Heart left ventricle (tissue), 16 donors: ENCODE measurements at regions not wholly inside any gene's neighbourhood (a gene's known extent, or its start where the extent isn't known, plus 50 kb on each side); places are given as distances from the start of the nearest gene placed in this dataset.
"Not testable (repeated sequence)": the region's sequence is repeated elsewhere in the genome, so short reads cannot be mapped to it uniquely, and the experiment has no call there.

Experiments
- ATAC-seq, 4 donors: fragments of 200-7000 bp; cut with Tn5 transposase; one replicate each; pipeline ENCODE4 v1.9.1; 2020 to 2022; ENCODE audit warnings: moderate library complexity in 4 of 4, mild to moderate bottlenecking in 3 of 4, moderate number of reproducible peaks in 1 of 4
- DNase-seq, 5 donors: peaks; one replicate each; pipeline ENCODE4 v3.0.0-alpha.2; 2020
- H3K27ac ChIP-seq, 12 donors: fragments of 200-600 bp; sonication (generic) in 4 of 12; one replicate each; pipeline versions ENCODE4 v1.5.0 to v1.8.0; 2016 to 2022; ENCODE audit warnings: mild to moderate bottlenecking in 2 of 12
- H3K27me3 ChIP-seq, 9 donors: fragments of 200-600 bp; sonication (generic) in 2 of 9; one replicate each; pipeline versions ENCODE4 v1.5.1 to v1.8.0; 2016 to 2022; ENCODE audit warnings: mild to moderate bottlenecking in 3 of 9
- H3K36me3 ChIP-seq, 9 donors: fragments of 200-600 bp; sonication (generic) in 2 of 9; one replicate each; pipeline versions ENCODE4 v1.5.0 to v1.8.0; 2018 to 2022; ENCODE audit warnings: mild to moderate bottlenecking in 2 of 9
- H3K4me1 ChIP-seq, 12 donors: fragments of 200-600 bp; sonication (generic) in 4 of 12; one replicate each; pipeline versions ENCODE4 v1.5.0 to v1.8.0; 2016 to 2022; ENCODE audit warnings: mild to moderate bottlenecking in 3 of 12
- H3K4me3 ChIP-seq, 12 donors: fragments of 200-600 bp; sonication (generic) in 4 of 12; one replicate each; pipeline versions ENCODE4 v1.5.0 to v1.8.0; 2017 to 2022; ENCODE audit warnings: mild to moderate bottlenecking in 9 of 12, moderate library complexity in 4 of 12
- H3K9me3 ChIP-seq, 12 donors: fragments of 200-600 bp; sonication (generic) in 4 of 12; one replicate each; pipeline versions ENCODE4 v1.5.0 to v1.8.0; 2016 to 2022; ENCODE audit warnings: mild to moderate bottlenecking in 1 of 12
- WGBS, 4 donors: extraction: QIAGEN DNeasy Blood & Tissue Kit in 2 of 4; methylation state at CpG; one replicate each; pipeline versions ENCODE4 v1.1.5 to v1.1.7; 2013 to 2018; 5-methylcytosine and 5-hydroxymethylcytosine counted together
- intact Hi-C, 10 donors: fragments of 100-400 bp; cut with DNase I; formaldehyde crosslinking; loops; one replicate each; pipeline versions ENCODE4 v1.11.1 to v1.14.2; 2022
- donor health status: ischemic (EF 13 %, LVEDD 7.1; RV severe dilation, severe dysfunction).
- donor health status: healthy with polysubstance abuse.
- donor health status: DM: no; HTN: yes; CAD: no.
- donor health status: DM: no; HTN: no; CAD: no.
- donor health status: ischemic (EF 25% LVEDD 6.9; RV normal size, moderate dysfunction).
- donor health status: ischemic (EF 25% LVEDD 5.7; RV mildly dilated, moderate dysfunction).
- donor health status: healthy.
- donor health status: DM: yes; HTN: yes; CAD: no.
- donor health status: ischemic (EF 35%, LVEDD 5.7; RV mildly dilated, moderate dysfunction).
- donor health status: nonischemic (EF 11% LVEDD 7.7; RV severe dilation, severe dysfunction).
- donor health status: DM: yes; HTN: yes; CAD: no.
- donor health status: PGD.
- donor health status: ischemic (EF 29% LVEDD 5.4; RV normal size, mild dysfunction).
- donor health status: nonischemic (EF 23%, LVEDD 6.1; RV moderate dilation, normal function).

DNA sequence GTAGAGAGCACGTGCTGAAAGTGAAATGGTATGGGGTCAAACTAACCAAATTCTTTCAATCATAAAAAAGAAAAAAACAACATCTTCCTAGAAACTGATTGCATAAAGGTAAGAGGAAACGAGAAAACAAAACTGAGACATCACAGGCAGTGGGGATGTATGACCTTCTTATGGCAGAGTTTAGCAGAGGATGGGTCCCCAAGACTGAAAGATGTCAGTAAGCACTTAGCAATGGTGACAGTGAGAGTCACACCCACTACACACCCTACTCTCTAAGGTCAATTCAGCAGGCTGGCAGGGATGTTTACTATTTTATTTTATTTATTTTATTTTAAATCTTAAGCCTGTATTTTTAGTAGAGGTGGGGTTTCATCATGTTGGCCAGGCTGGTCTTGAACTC lies 1672.3 kb downstream of the SPATA31A7 start:
- WGBS, 4 donors: 84 to 90% (median 87%) methylated on average over 2 of the region's 2 CpGs
- DNase-seq, H3K36me3 ChIP-seq, H3K27ac ChIP-seq, H3K9me3 ChIP-seq, H3K4me3 ChIP-seq, intact Hi-C loops: not testable (repeated sequence)
- Histone ChIP-seq H3K4me1 (peaks cover 0 to 21% (median 10%) of the 10 kb centered on the region in 12 donors), H3K27me3 (peaks cover 0 to 19% (median 0%) of the 10 kb centered on the region in 9 donors)
- ATAC-seq: peak in 1 of 4 donors; percentile 23

DNA sequence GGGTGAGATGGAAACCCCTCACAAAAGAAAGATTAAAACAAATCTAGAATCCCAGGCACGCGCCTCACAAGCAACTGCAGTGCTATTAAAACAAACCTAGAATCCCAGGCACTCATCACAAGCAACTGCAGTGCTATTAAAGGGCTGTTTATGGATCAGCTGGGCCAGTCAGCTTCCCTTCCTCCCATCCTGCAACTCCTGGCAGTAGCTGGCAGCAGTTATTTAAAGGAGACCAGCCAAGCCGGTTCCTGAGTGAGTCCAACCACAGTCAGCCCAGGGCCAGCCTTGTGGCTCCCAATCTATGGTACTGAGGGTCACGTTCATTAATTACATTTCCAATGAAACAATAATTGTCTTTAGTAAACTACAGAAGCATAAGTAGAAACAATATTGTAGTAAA lies 1673.5 kb downstream of the SPATA31A7 start:
- intact Hi-C loops, H3K4me3 ChIP-seq, H3K36me3 ChIP-seq, H3K9me3 ChIP-seq: not testable (repeated sequence)
- H3K4me1 ChIP-seq: peaks cover 0 to 21% (median 10%) of the 10 kb centered on the region in 12 donors
- ATAC-seq: peak in 2 of 4 donors; percentile 11 to 21
- DNase-seq: peak in 3 of 5 donors; percentile 48 to 68 (median 64)
- 9 to 20% (median 14%) methylated on average over 4 of the region's 4 CpGs for WGBS, 4 donors
- peaks cover 0 to 16% (median 0%) of the 10 kb centered on the region in 9 donors for H3K27me3 ChIP-seq
- H3K27ac ChIP-seq: peak overlapping the region in 3 of 12 donors; percentile 8 to 30 (median 22)

DNA sequence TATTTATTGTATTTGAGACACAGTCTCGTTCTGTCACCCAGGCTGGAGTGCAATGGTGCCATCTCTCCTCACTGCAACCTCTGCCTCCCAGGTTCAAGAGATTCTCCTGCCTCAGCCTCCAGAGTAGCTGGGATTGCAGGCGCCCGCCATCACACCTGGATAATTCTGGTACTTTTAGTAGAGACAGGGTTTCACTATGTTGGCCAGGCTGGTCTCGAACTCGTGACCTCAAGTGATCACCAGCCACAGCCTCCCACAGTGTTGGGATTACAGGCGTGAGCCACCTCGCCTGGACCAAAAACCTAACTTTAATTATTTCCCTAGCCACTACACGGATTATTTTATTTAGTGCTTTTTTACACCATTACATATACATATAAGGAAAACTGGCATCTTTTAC lies 1674.0 kb downstream of the SPATA31A7 start:
- Histone ChIP-seq H3K4me3 (peak overlapping the region in 4 of 12 donors; percentile 12 to 43 (median 27)), H3K27me3 (peaks cover 0 to 16% (median 0%) of the 10 kb centered on the region in 9 donors), H3K4me1 (peaks cover 0 to 21% (median 10%) of the 10 kb centered on the region in 12 donors), H3K27ac (peak overlapping the region in 1 of 12 donors; percentile 8)
- DNase-seq, ATAC-seq, intact Hi-C loops, H3K36me3 ChIP-seq, H3K9me3 ChIP-seq: not testable (repeated sequence)
- 73 to 77% (median 74%) methylated on average over 8 of the region's 8 CpGs for WGBS, 4 donors

DNA sequence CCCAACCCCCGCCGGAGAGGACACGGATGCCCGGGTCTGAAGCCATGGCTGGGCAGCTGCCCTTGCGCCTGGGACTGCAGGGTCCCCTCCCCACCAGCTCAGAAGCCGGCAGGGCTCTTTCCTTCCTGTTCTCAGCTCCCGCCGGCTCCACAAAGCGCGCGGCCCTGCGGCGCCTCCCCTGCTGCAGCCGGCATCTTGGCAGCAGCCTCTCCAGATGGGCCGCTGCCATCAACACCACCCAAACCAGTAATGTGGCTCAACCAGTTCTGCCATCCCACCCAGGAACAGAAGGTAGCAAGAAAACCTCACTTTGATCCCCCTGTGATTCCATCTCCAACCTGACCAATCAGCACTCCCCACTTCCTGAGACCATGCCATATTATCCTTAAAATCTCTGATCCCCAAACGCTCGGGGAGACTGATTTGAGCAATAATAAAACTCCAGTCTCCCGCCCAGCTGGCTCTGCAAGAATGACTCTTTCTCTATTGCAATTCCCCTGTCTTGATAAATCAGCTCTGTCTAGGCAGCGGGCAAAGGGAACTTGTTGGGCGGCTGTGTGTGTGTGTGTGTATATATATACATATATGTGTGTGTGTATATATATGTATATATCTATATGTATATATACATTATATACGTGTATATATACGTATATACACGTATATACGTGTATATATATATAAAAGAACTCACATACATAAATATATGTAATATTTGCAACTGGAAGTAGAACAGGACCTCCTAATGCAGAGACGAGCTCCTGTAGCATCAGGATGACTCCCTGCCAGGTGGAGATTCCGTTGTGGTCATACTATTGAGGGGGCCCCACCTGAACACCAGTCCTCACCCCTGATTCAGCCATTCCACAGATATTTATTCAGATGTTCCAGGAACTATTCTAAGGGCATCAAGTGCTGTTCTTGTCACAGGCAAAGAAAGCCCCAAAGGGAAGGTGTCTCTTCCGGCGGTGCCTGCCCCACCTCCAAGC lies 1674.9 kb downstream of the SPATA31A7 start:
- ATAC-seq (peak; percentile 73 to 85 (median 83)), DNase-seq (peak; percentile 61 to 86 (median 71))
- H3K36me3 ChIP-seq, H3K9me3 ChIP-seq, intact Hi-C loops: not testable (repeated sequence)
- Histone ChIP-seq H3K4me1 (peaks cover 0 to 21% (median 10%) of the 10 kb centered on the region in 12 donors), H3K27ac (peak overlapping the region in 3 of 12 donors; percentile 17 to 45 (median 18)), H3K27me3 (peaks cover 0 to 16% (median 0%) of the 10 kb centered on the region in 9 donors), H3K4me3 (peak overlapping the region in 9 of 12 donors; percentile 12 to 44 (median 36))
- WGBS, 4 donors: 21 to 24% (median 22%) methylated on average over 28 of the region's 28 CpGs

DNA sequence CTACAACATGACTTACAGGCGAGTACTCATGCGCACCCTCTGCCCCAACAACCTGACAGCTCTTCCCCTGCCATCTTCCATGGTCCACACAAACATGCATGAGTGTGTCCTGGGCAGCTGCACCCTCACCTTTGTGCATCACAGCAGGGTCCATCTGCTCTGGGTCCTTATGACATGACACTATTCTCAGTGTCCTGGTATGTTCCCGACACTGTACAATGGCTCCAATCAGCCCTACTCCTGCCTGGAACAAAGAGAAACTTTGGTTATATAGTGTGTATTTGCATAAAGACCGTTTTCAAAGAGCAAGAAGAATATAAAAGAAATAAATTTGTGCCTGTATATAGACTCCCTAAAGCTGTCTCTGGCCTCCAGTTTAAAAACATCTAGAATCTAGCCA lies 1679.2 kb downstream of the SPATA31A7 start:
- H3K9me3 ChIP-seq, H3K4me3 ChIP-seq, H3K27me3 ChIP-seq, H3K27ac ChIP-seq, DNase-seq, H3K36me3 ChIP-seq, H3K4me1 ChIP-seq, intact Hi-C loops, ATAC-seq: not testable (repeated sequence)
- 79 to 87% (median 84%) methylated on average over 4 of the region's 4 CpGs for WGBS, 4 donors

DNA sequence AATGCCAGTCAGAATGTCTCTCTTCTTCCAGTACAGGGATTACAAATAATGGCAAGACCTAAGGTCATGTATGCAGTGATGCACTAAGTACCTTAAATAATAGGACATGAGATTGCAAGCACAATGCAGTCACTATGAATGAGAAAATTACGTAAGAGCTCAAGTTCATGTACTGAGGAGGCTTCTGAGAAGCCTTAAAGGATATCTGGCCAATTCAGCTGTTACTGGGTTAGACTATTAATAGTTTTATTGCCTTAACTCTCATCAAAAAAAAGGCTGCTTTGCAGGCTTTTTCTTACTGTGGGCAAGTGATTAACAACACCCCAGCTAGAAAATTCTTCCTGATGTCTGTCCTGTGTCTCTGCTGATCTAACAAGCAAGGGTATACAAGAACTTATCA lies 1681.9 kb downstream of the SPATA31A7 start:
- H3K9me3 ChIP-seq, H3K27me3 ChIP-seq, DNase-seq, H3K4me1 ChIP-seq, H3K4me3 ChIP-seq, H3K36me3 ChIP-seq, H3K27ac ChIP-seq, ATAC-seq, intact Hi-C loops: not testable (repeated sequence)
- 51 to 79% (median 73%) methylated on average over 1 of the region's 1 CpG for WGBS, 4 donors

DNA sequence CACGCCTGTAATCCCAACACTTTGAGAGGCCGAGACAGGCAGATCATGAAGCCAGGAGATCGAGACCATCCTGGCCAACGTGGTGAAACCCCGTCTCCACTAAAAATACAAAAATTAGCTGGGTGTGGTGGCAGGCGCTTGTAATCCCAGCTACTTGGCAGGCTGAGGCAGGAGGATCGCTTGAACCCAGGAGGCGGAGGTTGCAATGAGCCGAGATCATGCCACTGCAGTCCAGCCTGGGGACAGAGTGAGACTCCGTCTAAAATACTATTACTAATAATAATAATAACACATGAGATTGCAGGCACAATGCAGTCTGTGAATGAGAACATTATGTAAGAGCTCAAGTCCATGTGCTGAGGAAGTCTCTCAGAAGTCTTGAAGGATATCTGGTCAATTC lies 1684.4 kb downstream of the SPATA31A7 start:
- DNase-seq, H3K36me3 ChIP-seq, intact Hi-C loops, H3K27ac ChIP-seq, H3K27me3 ChIP-seq, ATAC-seq, H3K4me3 ChIP-seq, H3K4me1 ChIP-seq, H3K9me3 ChIP-seq: not testable (repeated sequence)
- WGBS, 4 donors: 71 to 80% (median 79%) methylated on average over 10 of the region's 10 CpGs

DNA sequence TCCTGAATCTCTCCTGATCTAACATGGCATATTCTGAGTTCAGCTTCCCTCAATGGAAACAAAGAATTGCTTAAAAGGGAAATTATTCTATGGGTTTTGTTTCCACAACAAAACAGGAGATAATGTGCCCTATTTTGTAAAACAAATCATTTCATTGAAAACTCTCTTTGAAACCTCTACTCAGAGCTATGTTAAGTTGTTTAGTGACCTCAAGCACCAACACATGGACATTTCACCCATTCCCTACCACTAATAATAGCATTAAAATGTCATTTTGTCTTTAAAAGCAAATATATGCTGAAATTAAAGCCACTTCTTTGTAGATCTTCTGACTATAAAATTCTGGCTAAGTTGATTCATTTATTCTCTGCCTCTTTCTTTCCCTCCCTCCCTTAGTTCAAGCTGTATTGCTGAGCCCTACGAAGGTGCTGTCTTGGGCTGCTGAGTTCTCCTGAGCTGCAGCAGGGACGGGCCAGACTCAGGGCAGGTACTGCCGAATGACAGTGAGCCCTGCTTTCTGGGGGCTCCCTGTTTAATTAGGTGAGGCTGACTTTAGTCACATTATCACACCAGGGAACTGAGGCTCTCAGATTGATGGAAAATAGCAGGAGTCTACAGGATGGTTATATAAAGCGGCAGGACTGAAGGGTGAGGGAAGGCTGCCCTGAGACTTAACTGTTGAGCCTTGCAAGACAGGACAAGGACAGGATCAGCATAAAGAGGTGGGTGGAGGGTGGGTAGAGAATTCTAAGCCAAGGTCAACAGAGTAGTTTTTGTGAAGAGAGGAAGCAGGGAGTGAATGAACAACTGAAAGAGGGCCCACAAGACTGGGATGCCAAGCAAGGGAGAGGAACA lies 1685.1 kb downstream of the SPATA31A7 start:
- H3K36me3 ChIP-seq, H3K27me3 ChIP-seq, H3K4me3 ChIP-seq, H3K4me1 ChIP-seq, H3K27ac ChIP-seq, DNase-seq, intact Hi-C loops, H3K9me3 ChIP-seq: not testable (repeated sequence)
- peak in 1 of 4 donors; percentile 38 for ATAC-seq
- whole genome bisulfite sequencing, 4 donors: 67 to 75% (median 73%) methylated on average over 3 to 4 of the region's 4 CpGs

DNA sequence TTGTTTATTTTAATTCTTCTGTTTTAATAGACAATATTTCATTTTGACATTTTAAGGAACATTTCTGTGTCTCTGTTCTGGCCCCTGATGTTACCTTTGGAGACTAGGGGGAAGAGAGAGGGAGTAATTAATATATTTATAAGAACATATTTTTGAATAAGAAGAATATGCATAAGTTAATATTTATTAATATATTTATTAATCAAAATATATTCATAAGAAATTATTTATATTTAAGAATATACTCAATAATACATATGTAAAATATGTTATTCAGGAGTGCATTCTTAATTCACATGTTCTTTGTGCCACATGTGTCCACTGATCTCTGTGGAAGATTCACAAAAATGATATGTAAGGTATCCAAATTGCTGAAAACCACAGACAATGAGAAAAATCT lies 1687.7 kb downstream of the SPATA31A7 start:
- H3K27ac ChIP-seq, intact Hi-C loops, ATAC-seq, H3K9me3 ChIP-seq, H3K27me3 ChIP-seq, DNase-seq, H3K4me3 ChIP-seq, H3K4me1 ChIP-seq, H3K36me3 ChIP-seq: not testable (repeated sequence)

DNA sequence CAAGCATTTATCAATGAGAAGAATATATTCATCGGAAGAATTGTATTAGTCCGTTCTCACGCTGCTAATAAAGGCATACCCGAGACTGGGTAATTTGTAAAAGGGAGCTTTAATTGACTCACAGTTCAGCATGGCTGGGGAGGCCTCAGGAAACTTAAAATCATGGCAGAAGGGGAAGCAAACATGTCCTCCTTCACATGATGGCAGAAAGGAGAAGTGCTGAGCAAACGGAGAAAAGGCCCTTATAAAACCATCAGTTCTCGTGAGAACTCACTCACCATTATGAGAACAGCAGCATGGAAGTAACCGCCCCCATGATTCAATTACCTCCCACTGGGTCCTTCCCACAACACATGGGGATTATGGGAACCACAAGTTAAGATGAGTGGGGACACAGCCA lies 1688.2 kb downstream of the SPATA31A7 start:
- H3K36me3 ChIP-seq, DNase-seq, H3K4me3 ChIP-seq, H3K27me3 ChIP-seq, ATAC-seq, H3K4me1 ChIP-seq, intact Hi-C loops, H3K9me3 ChIP-seq, H3K27ac ChIP-seq: not testable (repeated sequence)
- 70 to 78% (median 75%) methylated on average over 7 of the region's 7 CpGs for WGBS, 4 donors
